ACC112 (cell line): ENCODE measurements at regions not wholly inside any gene's neighbourhood (a gene's known extent, or its start where the extent isn't known, plus 50 kb on each side); places are given as distances from the start of the nearest gene placed in this dataset.

Source experiments
- H2AFZ ChIP-seq: fragments of 200-600 bp; sonication (generic); one replicate; pipeline ENCODE4 v1.6.0; 2017; ENCODE audit warnings: antibody characterized with exemption, low read length; ENCODE audit not compliant: unreplicated experiment
- H3K27ac ChIP-seq: fragments of 200-600 bp; sonication (generic); 2 replicates; pipeline ENCODE4 v1.5.1; 2014; ENCODE audit warnings: low read depth, mild to moderate bottlenecking, antibody characterized with exemption, low read length, moderate library complexity
- H3K27me3 ChIP-seq: fragments of 200-600 bp; sonication (generic); 2 replicates; pipeline ENCODE4 v1.6.1; 2014; ENCODE audit warnings: mild to moderate bottlenecking, antibody characterized with exemption, low read length, moderate library complexity, mixed read lengths; ENCODE audit not compliant: insufficient read depth
- H3K36me3 ChIP-seq: fragments of 200-600 bp; sonication (generic); 2 replicates; pipeline ENCODE4 v1.6.1; 2016; ENCODE audit warnings: mild to moderate bottlenecking, antibody characterized with exemption, low read length, moderate library complexity, mixed read lengths; ENCODE audit not compliant: insufficient read depth
- H3K4me1 ChIP-seq: fragments of 200-600 bp; sonication (generic); one replicate; pipeline ENCODE4 v1.6.1; 2016; ENCODE audit warnings: low read length, mixed read lengths; ENCODE audit not compliant: insufficient read depth, unreplicated experiment, control insufficient read depth
- H3K4me3 ChIP-seq: fragments of 200-600 bp; sonication (generic); 2 replicates; pipeline ENCODE4 v1.5.1; 2014; ENCODE audit warnings: mild to moderate bottlenecking, low read depth, low read length
- H3K79me2 ChIP-seq: fragments of 200-600 bp; sonication (generic); one replicate; pipeline ENCODE4 v1.6.0; 2016; ENCODE audit warnings: low read length; ENCODE audit not compliant: control insufficient read depth, unreplicated experiment, insufficient read depth

GRCh38 chr1:199305053-199305452, 666.2 kb downstream of the PTPRC start:
- Histone ChIP-seq H3K4me1 (peaks cover 10% of the 10 kb centered on the region), H3K4me3 (no peak overlapping the region), H3K36me3 (no peaks in the 10 kb centered on the region), H3K27ac (no peak overlapping the region), H3K79me2 (no peaks in the 10 kb centered on the region), H2AFZ (no peak overlapping the region), H3K27me3 (no peaks in the 10 kb centered on the region)

DNA sequence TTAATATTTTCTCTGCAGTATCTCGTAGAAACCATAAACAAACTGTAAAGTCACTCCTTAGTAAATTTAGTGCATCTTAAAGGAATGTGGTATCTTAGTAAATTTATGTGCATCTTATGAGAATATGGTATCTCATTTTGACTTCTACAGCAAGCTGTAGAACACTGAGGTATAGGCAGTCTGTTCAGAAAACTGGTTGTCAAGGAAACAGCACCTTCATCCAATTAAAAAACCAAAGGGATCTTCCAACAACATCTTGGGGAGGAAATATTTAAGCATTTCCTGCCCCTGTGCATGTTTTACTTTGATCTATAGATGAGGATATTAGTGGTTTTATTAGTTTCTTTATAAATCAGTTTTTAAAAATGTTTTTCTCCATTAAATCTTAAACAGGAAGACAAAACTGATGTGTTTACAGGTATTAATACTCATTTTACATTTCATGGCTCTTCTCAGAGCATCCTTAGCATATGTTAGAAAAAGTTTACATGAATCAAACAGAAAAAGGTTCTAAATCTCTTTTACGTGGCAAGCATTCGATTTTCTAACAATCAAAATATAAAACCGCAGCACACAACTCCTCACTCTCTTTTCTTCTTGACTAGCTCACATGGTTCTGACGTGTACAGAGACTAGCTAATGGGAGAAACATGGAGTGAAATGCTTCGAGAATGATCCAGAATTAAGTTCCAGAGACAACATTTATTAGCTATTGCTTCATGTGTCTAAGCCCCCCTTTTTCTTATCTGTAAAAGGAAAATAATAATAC, 668.8 kb downstream of the PTPRC start:
- no peaks in the 10 kb centered on the region for H3K4me1 ChIP-seq
- no peak overlapping the region for H3K4me3 ChIP-seq
- H3K79me2 ChIP-seq: no peaks in the 10 kb centered on the region
- no peak overlapping the region for H3K27ac ChIP-seq
- H2AFZ ChIP-seq: no peak overlapping the region
- H3K27me3 ChIP-seq: no peaks in the 10 kb centered on the region
- H3K36me3 ChIP-seq: no peaks in the 10 kb centered on the region

DNA sequence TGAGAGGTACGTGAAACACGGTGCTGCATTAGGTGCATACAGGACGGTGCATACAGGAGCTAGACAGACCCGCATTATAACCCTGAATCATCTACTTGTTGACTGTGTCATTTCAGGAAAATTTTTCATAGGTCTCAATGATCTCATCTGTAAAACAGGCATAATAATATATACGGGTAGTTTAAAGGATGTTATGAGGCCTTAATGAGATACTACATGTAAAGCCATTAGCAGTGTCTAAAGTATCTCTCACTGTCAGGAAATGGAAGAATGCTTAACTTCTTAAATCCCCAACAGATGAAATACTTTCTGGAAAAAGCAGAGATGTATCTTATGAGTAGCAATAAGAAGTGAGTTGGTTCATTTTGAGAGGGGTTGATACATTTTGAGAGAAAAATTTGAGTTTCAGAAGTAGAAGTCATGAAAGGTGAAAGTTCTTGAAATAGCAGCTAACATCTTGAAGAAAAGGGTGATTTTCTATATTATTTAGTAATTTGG, 669.6 kb downstream of the PTPRC start:
- H3K4me3 ChIP-seq: no peak overlapping the region
- no peaks in the 10 kb centered on the region for H3K27me3 ChIP-seq
- no peak overlapping the region for H2AFZ ChIP-seq
- H3K79me2 ChIP-seq: no peaks in the 10 kb centered on the region
- no peaks in the 10 kb centered on the region for H3K4me1 ChIP-seq
- H3K27ac ChIP-seq: no peak overlapping the region
- no peaks in the 10 kb centered on the region for H3K36me3 ChIP-seq

DNA sequence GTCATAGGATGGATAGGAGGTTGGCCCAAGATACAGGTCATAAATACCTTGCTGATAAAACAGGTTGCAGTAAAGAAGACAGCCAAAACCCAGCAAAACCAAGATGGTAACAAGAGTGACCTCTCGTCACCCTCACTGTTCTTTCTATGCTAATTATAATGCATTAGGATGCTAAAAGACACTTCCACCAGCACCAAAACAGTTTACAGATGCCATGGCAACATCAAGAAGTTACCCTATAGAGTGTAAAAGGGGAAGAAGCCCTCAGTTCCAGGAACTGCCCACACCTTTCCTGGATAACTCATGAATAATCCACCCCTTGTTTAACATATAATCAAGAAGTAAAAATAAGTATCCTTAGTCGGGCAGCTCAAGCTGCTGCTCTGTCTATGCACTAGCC, 671.9 kb downstream of the PTPRC start:
- H3K27ac ChIP-seq: no peak overlapping the region
- H3K36me3 ChIP-seq: no peaks in the 10 kb centered on the region
- H2AFZ ChIP-seq: no peak overlapping the region
- no peak overlapping the region for H3K4me3 ChIP-seq
- H3K27me3 ChIP-seq: no peaks in the 10 kb centered on the region
- no peaks in the 10 kb centered on the region for H3K4me1 ChIP-seq
- H3K79me2 ChIP-seq: no peaks in the 10 kb centered on the region

DNA sequence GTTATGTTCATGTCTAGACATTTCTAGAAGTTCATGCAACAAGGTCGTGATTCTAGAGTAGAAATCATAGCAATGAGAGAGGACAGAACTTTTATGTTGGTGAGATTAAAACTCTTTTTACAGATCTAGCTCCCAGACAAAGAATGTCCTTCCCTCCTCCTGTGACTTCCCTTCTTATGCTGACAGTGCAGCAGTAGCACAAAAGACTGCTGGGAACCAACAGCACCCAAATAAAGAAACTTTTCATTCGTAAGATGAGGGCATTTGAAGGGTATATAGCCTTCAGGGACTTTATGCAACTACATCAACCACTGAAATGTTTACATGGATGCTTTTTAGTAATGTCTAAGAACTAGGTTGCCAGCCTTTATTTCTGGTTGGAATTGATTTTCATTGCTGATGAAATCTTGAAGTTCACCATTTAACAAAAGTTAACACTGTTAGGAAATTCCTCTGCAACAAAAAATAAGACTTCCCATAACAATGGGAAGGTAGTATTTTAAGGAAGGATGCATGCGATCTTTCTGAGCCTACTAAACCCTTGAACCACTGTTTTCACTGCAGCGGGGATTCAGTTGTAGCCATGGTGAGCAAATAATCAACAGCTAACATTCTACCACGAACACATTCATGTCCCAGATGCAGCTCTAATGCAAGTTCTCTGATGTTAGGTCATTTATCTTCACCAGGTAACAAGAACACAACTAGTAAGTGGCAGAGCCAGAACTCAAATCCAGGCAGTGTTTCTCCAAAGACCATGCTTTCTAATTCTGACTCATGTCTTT, 672.8 kb downstream of the PTPRC start:
- H3K79me2 ChIP-seq: no peaks in the 10 kb centered on the region
- H3K36me3 ChIP-seq: no peaks in the 10 kb centered on the region
- H3K4me1 ChIP-seq: no peaks in the 10 kb centered on the region
- no peaks in the 10 kb centered on the region for H3K27me3 ChIP-seq
- H2AFZ ChIP-seq: no peak overlapping the region
- H3K27ac ChIP-seq: no peak overlapping the region
- no peak overlapping the region for H3K4me3 ChIP-seq

DNA sequence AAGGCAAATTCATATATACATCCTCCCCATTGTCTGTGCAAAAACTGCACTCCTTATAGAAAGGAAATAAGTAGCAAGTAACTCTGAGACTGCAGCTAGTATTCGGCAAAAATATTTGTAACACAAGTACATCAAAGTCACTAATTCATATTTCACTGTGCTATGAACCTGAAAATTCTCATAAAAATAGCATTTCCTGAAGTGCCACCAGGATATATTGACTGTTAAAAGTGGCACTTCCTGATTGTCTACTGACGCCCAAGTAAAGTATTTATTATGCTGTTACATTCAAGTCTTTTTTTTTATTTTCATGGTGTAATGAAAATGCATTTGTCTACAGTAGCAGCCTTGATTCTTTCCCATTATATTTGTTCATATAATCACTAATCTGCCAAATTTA, 673.8 kb downstream of the PTPRC start:
- no peak overlapping the region for H2AFZ ChIP-seq
- H3K36me3 ChIP-seq: no peaks in the 10 kb centered on the region
- no peak overlapping the region for H3K4me3 ChIP-seq
- no peaks in the 10 kb centered on the region for H3K27me3 ChIP-seq
- no peak overlapping the region for H3K27ac ChIP-seq
- H3K4me1 ChIP-seq: no peaks in the 10 kb centered on the region
- H3K79me2 ChIP-seq: no peaks in the 10 kb centered on the region

GRCh38 chr1:199313444-199313843, 674.6 kb downstream of the PTPRC start:
- Histone ChIP-seq H3K4me1 (no peaks in the 10 kb centered on the region), H3K4me3 (no peak overlapping the region), H3K27me3 (no peaks in the 10 kb centered on the region), H2AFZ (peak overlapping the region; percentile 69), H3K36me3 (no peaks in the 10 kb centered on the region), H3K79me2 (no peaks in the 10 kb centered on the region), H3K27ac (no peak overlapping the region)

- no peak overlapping the region for H2AFZ ChIP-seq
- H3K36me3 ChIP-seq: no peaks in the 10 kb centered on the region
- H3K79me2 ChIP-seq: no peaks in the 10 kb centered on the region
- no peak overlapping the region for H3K27ac ChIP-seq
- H3K4me1 ChIP-seq: no peaks in the 10 kb centered on the region
- H3K27me3 ChIP-seq: no peaks in the 10 kb centered on the region
- no peak overlapping the region for H3K4me3 ChIP-seq
Measured at GRCh38 chr1:199319341-199319740, 680.5 kb downstream of the PTPRC start.

- no peak overlapping the region for H2AFZ ChIP-seq
Measured at GRCh38 chr1:199322278-199322677, 683.4 kb downstream of the PTPRC start.

GRCh38 chr1:199333180-199333579, 694.3 kb upstream of the NR5A2 start:
- Histone ChIP-seq H3K79me2 (no peaks in the 10 kb centered on the region), H2AFZ (no peak overlapping the region), H3K4me3 (no peak overlapping the region), H3K4me1 (peaks cover 7% of the 10 kb centered on the region), H3K36me3 (no peaks in the 10 kb centered on the region), H3K27me3 (no peaks in the 10 kb centered on the region), H3K27ac (no peak overlapping the region)

More at GRCh38 chr1:199322278-199322677, 683.4 kb downstream of the PTPRC start:
- Histone ChIP-seq H3K27ac (no peak overlapping the region), H3K4me3 (no peak overlapping the region), H3K4me1 (no peaks in the 10 kb centered on the region), H3K27me3 (no peaks in the 10 kb centered on the region), H3K36me3 (no peaks in the 10 kb centered on the region), H3K79me2 (no peaks in the 10 kb centered on the region)

DNA sequence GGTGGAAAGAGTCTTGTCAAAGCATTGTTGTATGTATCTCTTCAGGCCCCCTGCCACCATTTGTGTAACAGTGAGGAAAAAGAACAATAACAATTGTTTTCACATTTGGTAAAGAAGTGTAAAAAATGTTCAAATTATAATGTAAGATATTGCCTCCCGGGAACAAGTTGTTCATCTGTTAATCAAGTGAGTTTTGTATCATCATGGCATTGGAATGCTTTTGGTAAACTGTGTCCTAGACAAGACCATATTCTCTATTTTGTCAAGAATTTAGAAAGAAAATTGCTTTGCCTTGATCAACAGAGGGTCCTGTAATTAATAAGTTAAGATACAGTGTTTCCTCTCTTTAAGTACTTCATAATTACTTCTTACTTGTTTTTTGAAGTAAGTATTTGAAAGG, 692.0 kb upstream of the NR5A2 start:
- Histone ChIP-seq H2AFZ (peak overlapping the region; percentile 74), H3K27ac (no peak overlapping the region), H3K4me1 (peaks cover 7% of the 10 kb centered on the region), H3K27me3 (peaks cover 6% of the 10 kb centered on the region; the same call in 1 of the 2 replicates), H3K36me3 (no peaks in the 10 kb centered on the region), H3K79me2 (no peaks in the 10 kb centered on the region), H3K4me3 (no peak overlapping the region)
